ENCODE measurements at regions not wholly inside any gene's neighbourhood (a gene's known extent, or its start where the extent isn't known, plus 50 kb on each side); places are given as distances from the start of the nearest gene placed in this dataset.

GRCh38 chr2:133948610-133949290, 305.1 kb upstream of the MGAT5 start:
- no peak for FAIRE-seq

GRCh38 chr2:133949595-133949994, 304.3 kb upstream of the MGAT5 start:
- FAIRE-seq = no peak

- no peak for FAIRE-seq
These were observed 302.7 kb upstream of the MGAT5 start for GRCh38 chr2:133951209-133951608.

DNA sequence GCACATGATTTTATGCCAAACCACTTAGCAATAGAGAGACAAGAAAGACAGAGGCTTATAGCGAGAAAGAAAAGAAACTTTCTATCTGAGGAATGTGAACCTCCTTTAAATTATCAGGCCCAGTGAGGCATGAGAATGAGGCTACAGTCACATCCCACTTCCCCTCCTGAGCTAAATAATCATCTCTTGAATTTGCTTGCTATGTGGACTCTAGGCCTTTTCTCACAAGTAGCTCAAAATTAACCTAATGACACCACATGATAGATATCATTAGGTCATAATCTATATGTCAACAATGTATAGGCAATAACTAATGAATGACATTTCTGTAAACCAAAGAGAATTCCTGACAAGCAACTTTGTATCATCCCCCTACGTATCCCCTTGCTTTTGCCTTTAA, 301.5 kb upstream of the MGAT5 start:
- FAIRE-seq = no peak

DNA sequence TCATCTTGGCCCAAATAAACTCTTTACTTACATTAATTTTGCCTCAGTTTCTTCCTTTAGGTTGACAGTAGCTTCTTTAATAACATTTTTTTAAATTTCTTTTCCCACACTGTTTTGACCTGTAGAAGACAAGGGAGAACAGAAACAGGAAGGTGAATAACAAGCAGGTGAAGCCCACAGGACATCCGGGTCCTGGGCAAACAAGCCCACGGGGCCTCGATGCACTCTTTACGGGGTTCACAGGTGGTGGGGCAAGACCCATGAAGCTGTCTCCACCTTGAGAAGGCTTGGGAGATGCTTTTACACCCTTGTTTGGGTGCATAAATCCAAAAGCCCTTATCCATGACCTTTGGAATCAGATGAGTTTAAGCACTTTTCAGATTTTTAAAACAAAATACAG, 301.0 kb upstream of the MGAT5 start:
- FAIRE-seq = no peak

DNA sequence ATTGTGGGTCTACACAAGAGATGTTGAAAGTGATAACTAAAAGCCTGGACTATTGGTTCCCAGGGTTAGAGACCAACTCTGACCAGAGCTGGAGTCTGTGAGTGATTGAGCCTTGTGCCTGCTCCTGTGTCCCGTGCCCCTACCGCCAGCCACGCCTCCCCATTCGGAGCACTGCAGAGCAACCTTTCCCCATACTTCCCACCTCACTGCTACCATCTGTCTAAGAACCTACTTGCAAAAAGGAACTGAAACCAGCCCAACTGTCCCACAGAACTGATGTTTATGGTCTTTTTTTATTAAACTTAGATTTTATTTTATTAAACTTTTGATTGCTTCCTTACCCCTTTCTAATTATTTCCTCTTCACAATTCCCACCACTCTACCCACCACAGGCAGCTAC, 300.3 kb upstream of the MGAT5 start:
- no peak for FAIRE-seq

DNA sequence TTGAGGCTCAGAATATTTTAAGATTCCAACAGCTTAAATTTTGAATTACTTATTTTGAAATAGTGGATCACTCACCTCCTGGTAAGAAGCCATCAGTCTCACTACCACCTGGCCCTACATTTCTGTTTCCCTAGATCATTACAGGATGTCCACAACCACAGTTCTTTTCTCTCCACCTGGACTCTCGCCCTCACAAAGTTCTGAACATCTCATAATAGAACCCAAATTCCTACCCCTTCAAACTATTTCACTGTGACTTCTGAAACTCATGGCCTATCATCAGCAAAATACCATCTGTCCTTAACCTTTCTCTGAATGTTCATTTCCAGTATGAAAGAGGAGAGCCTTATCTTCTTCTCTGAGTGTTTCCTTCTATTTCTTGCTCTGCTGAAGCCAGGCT, 299.2 kb upstream of the MGAT5 start:
- no peak for FAIRE-seq

DNA sequence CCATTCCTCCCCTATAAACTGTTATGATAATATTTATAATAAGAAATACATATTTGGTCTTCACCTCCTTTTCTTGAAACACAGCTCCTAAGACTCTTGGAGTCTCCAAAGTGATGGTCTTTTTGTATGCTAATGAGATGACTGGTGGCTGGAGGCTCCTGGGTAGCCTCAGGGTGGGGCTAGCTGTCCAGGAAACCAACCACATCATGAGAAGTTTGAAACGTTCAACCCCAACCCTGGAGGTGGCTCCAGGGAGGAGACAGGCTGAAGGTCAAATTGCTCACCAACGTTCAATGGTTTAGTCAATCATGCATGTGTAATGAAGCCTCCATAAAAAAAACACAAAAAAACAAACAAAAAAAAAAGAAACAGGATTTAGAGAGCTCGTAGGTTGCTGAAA, 298.7 kb upstream of the MGAT5 start:
- FAIRE-seq = no peak

DNA sequence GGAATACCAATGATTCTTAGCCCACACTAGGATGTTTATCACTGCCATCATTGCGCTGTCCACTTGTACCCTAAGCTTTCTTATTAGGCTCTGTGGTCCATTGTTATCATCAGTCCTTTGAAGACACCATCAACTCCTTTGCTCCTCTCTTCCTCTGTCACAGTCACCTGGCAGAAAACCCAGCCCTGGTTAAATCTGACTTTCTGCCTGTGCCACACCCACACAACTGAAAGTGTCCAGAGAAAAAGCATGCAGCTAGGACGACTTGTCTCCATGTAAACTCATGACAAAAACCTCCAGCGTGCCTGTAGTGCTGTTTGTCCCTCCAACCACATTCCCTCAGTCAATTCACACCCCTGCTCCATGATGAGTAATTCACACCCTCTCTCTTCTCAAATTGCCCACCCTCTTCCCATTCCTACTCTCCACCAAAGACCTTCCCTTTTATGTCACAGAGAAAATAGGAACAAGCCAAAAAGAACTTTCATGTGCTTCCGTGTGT, 297.4 kb upstream of the MGAT5 start:
- FAIRE-seq = no peak

GRCh38 chr2:133957724-133958480, 296.0 kb upstream of the MGAT5 start:
- no peak for FAIRE-seq

DNA sequence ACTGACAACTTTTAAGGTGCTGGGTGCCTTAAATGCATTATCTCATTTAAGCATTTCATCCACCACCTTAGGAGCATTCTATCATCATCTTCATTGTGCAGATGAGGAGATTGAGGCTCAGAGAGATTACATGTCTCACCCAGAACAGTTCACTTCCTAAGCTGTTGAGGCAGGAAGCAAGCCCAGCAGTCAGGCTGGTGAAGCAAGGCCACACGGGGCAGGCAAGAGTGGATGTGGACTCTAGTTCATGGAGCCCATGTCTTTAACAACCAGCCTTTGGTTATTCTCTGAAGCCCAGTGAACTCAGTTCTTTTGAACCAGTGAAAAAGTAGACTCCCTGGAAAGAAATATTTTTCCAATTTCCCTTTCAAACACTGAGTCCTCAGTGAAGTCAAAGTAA, 294.8 kb upstream of the MGAT5 start:
- no peak for FAIRE-seq

GRCh38 chr2:133966720-133967304, 287.1 kb upstream of the MGAT5 start:
- no peak for FAIRE-seq

- FAIRE-seq = no peak
These were observed 286.5 kb upstream of the MGAT5 start for GRCh38 chr2:133967326-133967725.

DNA sequence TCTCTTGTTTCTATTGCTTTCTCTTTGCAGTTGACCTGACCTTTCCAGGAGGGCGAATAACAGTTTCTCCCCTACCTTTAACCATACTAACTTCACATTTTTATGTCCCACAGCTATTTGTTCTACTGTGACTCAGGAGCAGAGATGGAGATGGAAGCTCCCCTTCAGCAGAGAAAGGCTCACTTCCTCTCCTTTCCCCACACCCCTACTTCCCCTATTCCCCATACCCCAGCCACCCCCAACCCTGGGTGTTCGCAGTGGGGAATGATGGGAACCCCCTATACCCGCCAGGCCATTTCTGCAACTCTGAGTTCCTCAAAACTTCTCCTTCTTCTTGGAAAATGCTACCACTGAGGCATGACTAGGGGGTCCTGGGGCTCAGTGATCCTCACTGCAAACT, 285.4 kb upstream of the MGAT5 start:
- no peak for FAIRE-seq

- FAIRE-seq = no peak
These were observed 283.2 kb upstream of the MGAT5 start for GRCh38 chr2:133970641-133971040.

- FAIRE-seq = no peak
These were observed 281.6 kb upstream of the MGAT5 start for GRCh38 chr2:133972297-133972696.

DNA sequence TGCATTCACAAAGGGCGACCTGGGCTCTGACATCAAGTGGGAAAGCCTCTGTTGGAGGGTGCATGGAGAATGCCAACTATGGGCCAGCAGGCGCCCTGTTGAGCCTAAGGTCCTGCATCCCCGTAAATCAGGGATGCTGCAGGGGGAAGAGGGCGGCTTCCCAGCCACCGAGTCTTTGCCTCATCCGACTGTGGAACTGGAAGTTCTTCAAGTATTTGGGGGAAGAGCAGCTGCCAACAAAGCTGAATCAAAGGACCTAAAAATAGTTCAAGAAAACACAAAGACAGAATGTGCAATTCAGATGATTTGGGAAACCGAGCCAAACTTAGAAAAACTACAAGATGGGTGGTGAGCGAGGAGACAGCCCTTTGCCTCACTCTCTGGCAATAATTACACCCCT, 281.1 kb upstream of the MGAT5 start:
- FAIRE-seq = no peak

DNA sequence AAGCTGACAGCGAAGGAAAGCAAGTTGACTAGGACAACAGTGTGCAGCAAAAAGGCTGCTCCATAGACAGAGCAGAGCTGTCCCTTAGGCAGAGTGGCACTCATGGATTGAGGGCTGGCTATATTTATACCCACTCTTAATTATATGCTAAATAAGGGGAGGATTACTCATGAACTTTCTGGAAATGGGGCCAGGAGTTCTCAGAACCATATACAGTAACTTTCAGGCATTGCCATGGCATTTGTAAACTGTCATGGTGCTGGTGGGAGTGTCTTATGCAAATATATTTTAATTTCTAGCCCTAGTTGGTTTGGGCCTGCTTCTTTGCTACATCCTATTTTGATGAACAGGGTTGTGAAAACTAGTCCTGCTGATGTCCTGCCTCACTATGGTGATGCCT, 279.5 kb upstream of the MGAT5 start:
- FAIRE-seq = no peak

DNA sequence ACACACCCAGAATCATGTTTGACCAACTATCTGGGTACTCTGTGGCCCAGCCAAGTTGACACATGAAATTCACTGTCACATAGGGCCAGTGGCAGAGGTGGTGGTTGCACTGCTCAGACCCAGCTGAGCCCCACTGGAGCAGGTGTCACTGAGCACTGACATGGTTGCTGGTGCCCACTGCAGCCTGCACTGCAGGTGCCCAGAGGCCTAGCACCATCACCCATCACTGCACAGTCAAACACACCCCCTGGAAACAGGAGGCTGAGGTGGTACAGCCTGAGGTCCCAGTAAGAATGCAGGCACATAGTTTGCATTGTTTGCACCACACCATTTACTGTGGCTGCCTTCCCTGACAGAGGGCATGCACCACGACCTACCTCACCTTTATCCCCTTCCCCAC, 278.7 kb upstream of the MGAT5 start:
- FAIRE-seq = no peak

- no peak for FAIRE-seq
These were observed 278.0 kb upstream of the MGAT5 start for GRCh38 chr2:133975676-133976428.

DNA sequence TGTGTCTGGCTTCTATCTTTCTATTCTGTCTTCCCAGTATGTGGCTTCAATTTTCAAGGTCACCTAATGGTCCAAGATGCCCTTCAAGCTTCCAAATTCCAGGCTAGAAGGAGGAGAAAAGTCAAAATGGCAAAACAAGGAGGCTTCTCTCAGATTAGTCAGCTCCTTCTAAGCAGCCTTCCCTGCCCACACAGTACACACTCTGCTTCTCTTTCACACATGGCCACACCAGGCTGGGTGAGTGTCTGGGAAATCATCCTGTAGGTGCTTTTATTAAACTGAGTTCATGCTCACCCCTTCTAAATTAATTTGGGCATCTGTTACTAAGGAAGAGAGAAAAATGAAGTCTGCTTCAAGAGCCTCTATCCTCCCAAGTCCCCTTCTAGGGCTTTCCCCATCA, 277.2 kb upstream of the MGAT5 start:
- FAIRE-seq = no peak

- FAIRE-seq = no peak
These were observed 276.5 kb upstream of the MGAT5 start for GRCh38 chr2:133977405-133977804.

GRCh38 chr2:133982256-133982655, 271.6 kb upstream of the MGAT5 start:
- FAIRE-seq = no peak
